HG02571 (cell line): ENCODE measurements at regions not wholly inside any gene's neighbourhood (a gene's known extent, or its start where the extent isn't known, plus 50 kb on each side); places are given as distances from the start of the nearest gene placed in this dataset.
A peak's percentile ranks its signal among the peaks of the same experiment; 100 is the strongest.

Experiments
- ATAC-seq: cut with Tn5 transposase; IDR thresholded peaks from one replicate; pipeline ENCODE4 v1.9.1; 2021; ENCODE audit warnings: mild to moderate bottlenecking, moderate library complexity; ENCODE audit not compliant: unreplicated experiment

- no peak for ATAC-seq
Observed at GRCh38 chr5:124648902-124649467, 97.5 kb downstream of the ZNF608 start.

- no peak for ATAC-seq
Observed at GRCh38 chr5:124647352-124647751, 99.1 kb downstream of the ZNF608 start.

GRCh38 chr5:124645396-124645795 lies 101.0 kb downstream of the ZNF608 start:
- peak; percentile 25 for ATAC-seq

GRCh38 chr5:124644582-124644981 lies 101.9 kb downstream of the ZNF608 start:
- no peak for ATAC-seq

GRCh38 chr5:124644138-124644537 lies 102.3 kb downstream of the ZNF608 start:
- ATAC-seq: no peak

GRCh38 chr5:124643336-124643735 lies 103.1 kb downstream of the ZNF608 start:
- ATAC-seq: no peak

- no peak for ATAC-seq
Observed at GRCh38 chr5:124642151-124642550, 104.3 kb downstream of the ZNF608 start.

GRCh38 chr5:124641154-124641792 lies 105.2 kb downstream of the ZNF608 start:
- no peak for ATAC-seq

GRCh38 chr5:124639095-124639665 lies 107.3 kb downstream of the ZNF608 start:
- ATAC-seq: no peak

GRCh38 chr5:124637011-124637410 lies 109.4 kb downstream of the ZNF608 start:
- ATAC-seq: no peak

GRCh38 chr5:124634741-124635323 lies 111.6 kb downstream of the ZNF608 start:
- ATAC-seq: no peak

GRCh38 chr5:124634228-124634739 lies 112.2 kb downstream of the ZNF608 start:
- ATAC-seq: no peak

GRCh38 chr5:124633209-124633608 lies 113.2 kb downstream of the ZNF608 start:
- no peak for ATAC-seq

- no peak for ATAC-seq
Observed at GRCh38 chr5:124631874-124632550, 114.4 kb downstream of the ZNF608 start.

GRCh38 chr5:124630767-124631704 lies 115.4 kb downstream of the ZNF608 start:
- ATAC-seq: no peak

GRCh38 chr5:124628721-124629596 lies 117.5 kb downstream of the ZNF608 start:
- no peak for ATAC-seq

- ATAC-seq: no peak
Observed at GRCh38 chr5:124627815-124628595, 118.4 kb downstream of the ZNF608 start.

- ATAC-seq: no peak
Observed at GRCh38 chr5:124626053-124626452, 120.4 kb downstream of the ZNF608 start.

GRCh38 chr5:124623265-124623664 lies 123.2 kb downstream of the ZNF608 start:
- no peak for ATAC-seq
